ENCODE measurements at regions not wholly inside any gene's neighbourhood (a gene's known extent, or its start where the extent isn't known, plus 50 kb on each side); places are given as distances from the start of the nearest gene placed in this dataset.

DNA sequence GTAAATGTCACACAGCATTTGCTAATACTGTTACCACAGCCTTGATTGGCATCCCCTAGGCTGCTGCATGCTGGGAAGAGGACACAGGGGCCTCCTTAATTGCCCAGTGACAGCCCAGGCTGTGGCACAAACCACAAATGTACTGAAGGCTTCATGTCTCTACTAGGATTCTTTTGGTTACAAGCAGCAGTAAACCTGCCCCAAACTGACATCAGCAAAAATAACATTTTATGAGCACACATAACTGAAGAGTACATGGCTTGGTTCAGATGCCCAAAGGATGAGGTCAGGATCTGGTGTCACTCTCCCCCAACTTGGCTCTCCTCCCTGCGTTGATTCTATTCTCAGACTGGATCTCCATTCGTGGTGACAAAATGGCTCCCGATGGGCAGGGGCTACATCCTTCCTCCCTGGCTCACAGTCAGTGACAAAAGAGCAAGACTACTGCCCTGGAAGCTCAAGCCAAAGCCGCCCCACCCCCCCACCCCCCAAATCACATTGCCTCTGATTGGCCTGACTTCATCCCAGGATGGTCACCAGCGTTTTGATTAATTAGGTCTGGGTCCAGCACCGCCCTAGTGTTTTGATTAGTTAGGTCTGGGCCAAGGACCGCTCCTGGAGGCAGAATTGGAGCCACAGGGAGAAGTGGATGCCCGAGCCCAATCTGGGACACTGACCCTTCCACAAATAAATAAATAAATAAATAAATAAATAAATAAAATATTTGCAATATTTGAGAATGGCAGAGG lies 180.5 kb upstream of the RBPJ start:
- TF ChIP-seq POLR2A (IDR thresholded peaks at IDR 0.05): no peak
- TF ChIP-seq, protein P1, sequence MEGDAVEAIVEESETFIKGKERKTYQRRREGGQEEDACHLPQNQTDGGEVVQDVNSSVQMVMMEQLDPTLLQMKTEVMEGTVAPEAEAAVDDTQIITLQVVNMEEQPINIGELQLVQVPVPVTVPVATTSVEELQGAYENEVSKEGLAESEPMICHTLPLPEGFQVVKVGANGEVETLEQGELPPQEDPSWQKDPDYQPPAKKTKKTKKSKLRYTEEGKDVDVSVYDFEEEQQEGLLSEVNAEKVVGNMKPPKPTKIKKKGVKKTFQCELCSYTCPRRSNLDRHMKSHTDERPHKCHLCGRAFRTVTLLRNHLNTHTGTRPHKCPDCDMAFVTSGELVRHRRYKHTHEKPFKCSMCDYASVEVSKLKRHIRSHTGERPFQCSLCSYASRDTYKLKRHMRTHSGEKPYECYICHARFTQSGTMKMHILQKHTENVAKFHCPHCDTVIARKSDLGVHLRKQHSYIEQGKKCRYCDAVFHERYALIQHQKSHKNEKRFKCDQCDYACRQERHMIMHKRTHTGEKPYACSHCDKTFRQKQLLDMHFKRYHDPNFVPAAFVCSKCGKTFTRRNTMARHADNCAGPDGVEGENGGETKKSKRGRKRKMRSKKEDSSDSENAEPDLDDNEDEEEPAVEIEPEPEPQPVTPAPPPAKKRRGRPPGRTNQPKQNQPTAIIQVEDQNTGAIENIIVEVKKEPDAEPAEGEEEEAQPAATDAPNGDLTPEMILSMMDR (IDR thresholded peaks at IDR 0.05): no peak
